Activated CD4-positive, CD25-positive, alpha-beta regulatory T cell treated with anti-CD3 and anti-CD28 coated beads, Interleukin-2, amount 50 U/mL, for 24 hours (primary cell): ENCODE measurements at regions not wholly inside any gene's neighbourhood (a gene's known extent, or its start where the extent isn't known, plus 50 kb on each side); places are given as distances from the start of the nearest gene placed in this dataset.

ENCODE experiments used
- ATAC-seq, 2 donors: fragments of 150-1000 bp; cut with Tn5 transposase; one replicate each; pipeline ENCODE4 v1.10.0; 2021; ENCODE audit warnings: mild to moderate bottlenecking in 1 of 2, moderate library complexity in 1 of 2

- ATAC-seq = no peak
These were observed 862.6 kb downstream of the USP25 start for GRCh38 chr21:16592381-16592780.

GRCh38 chr21:16594191-16594590, 864.4 kb downstream of the USP25 start:
- no peak for ATAC-seq

- ATAC-seq = no peak
These were observed 866.6 kb downstream of the USP25 start for GRCh38 chr21:16596369-16596768.

- no peak for ATAC-seq
These were observed 868.0 kb downstream of the USP25 start for GRCh38 chr21:16597753-16598152.

GRCh38 chr21:16605597-16605996, 875.8 kb downstream of the USP25 start:
- no peak for ATAC-seq

- no peak for ATAC-seq
These were observed 876.5 kb downstream of the USP25 start for GRCh38 chr21:16606271-16606670.

- ATAC-seq = no peak
These were observed 878.5 kb downstream of the USP25 start for GRCh38 chr21:16608209-16608830.

GRCh38 chr21:16619281-16619680, 889.5 kb downstream of the USP25 start:
- no peak for ATAC-seq

GRCh38 chr21:16620786-16621320, 891.1 kb downstream of the USP25 start:
- no peak for ATAC-seq

- no peak for ATAC-seq
These were observed 888.2 kb upstream of the CXADR start for GRCh38 chr21:16624479-16625118.

GRCh38 chr21:16625491-16625890, 887.4 kb upstream of the CXADR start:
- no peak for ATAC-seq

GRCh38 chr21:16633831-16634459, 878.9 kb upstream of the CXADR start:
- no peak for ATAC-seq

GRCh38 chr21:16634515-16634914, 878.3 kb upstream of the CXADR start:
- ATAC-seq = no peak

GRCh38 chr21:16640297-16641027, 872.4 kb upstream of the CXADR start:
- ATAC-seq = no peak

GRCh38 chr21:16642353-16642752, 870.5 kb upstream of the CXADR start:
- ATAC-seq = no peak

- ATAC-seq = no peak
These were observed 868.2 kb upstream of the CXADR start for GRCh38 chr21:16644685-16645084.

GRCh38 chr21:16650714-16651366, 862.0 kb upstream of the CXADR start:
- no peak for ATAC-seq

GRCh38 chr21:16651956-16652355, 860.9 kb upstream of the CXADR start:
- ATAC-seq = no peak

GRCh38 chr21:16663436-16663835, 849.4 kb upstream of the CXADR start:
- no peak for ATAC-seq

GRCh38 chr21:16667395-16667794, 845.4 kb upstream of the CXADR start:
- no peak for ATAC-seq

GRCh38 chr21:16674949-16675348, 837.9 kb upstream of the CXADR start:
- ATAC-seq = no peak

- ATAC-seq = no peak
These were observed 836.5 kb upstream of the CXADR start for GRCh38 chr21:16676391-16676790.
